Chondrocyte (in vitro differentiated cells): ENCODE measurements at regions not wholly inside any gene's neighbourhood (a gene's known extent, or its start where the extent isn't known, plus 50 kb on each side); places are given as distances from the start of the nearest gene placed in this dataset.
A peak's percentile ranks its signal among the peaks of the same experiment; 100 is the strongest.

Experiments
- DNase-seq: peaks from one replicate; pipeline ENCODE4 v3.0.0; 2021; ENCODE audit warnings: mixed read lengths, low spot score
- H3K27ac Mint-ChIP-seq: one replicate; pipeline ENCODE4 v1.8.0; 2021; ENCODE audit warnings: mild to moderate bottlenecking, moderate library complexity, mixed read lengths; ENCODE audit not compliant: unreplicated experiment
- H3K27me3 Mint-ChIP-seq: 2 replicates; pipeline ENCODE4 v1.8.0; 2021; ENCODE audit warnings: low read depth, mixed read lengths
- H3K36me3 Mint-ChIP-seq: 2 replicates; pipeline ENCODE4 v1.8.0; 2021; ENCODE audit warnings: low read depth, mixed read lengths
- H3K4me1 Mint-ChIP-seq: 2 replicates; pipeline ENCODE4 v1.8.0; 2021; ENCODE audit warnings: low read depth, mild to moderate bottlenecking, mixed read lengths
- H3K4me3 Mint-ChIP-seq: one replicate; pipeline ENCODE4 v1.8.0; 2021; ENCODE audit warnings: mild to moderate bottlenecking, moderate library complexity, mixed read lengths; ENCODE audit not compliant: unreplicated experiment
- H3K9me3 Mint-ChIP-seq: 2 replicates; pipeline ENCODE4 v1.8.0; 2021; ENCODE audit warnings: low read depth, mixed read lengths
- CTCF ChIP-seq: fragments of 200-600 bp; sonication (generic); IDR thresholded peaks from 2 replicates; pipeline ENCODE4 v1.5.0; 2021; ENCODE audit warnings: antibody characterized with exemption, mild to moderate bottlenecking, moderate library complexity

- H3K36me3 Mint-ChIP-seq = no peaks in the 10 kb centered on the region
- H3K4me1 Mint-ChIP-seq = peaks cover 23% of the 10 kb centered on the region
Measured at GRCh38 chr5:156135531-156135930, 191.4 kb upstream of the SGCD start.

GRCh38 chr5:156137071-156137869 lies 189.7 kb upstream of the SGCD start:
- Mint-ChIP-seq H3K4me3 (no peak overlapping the region), H3K9me3 (peaks cover 1% of the 10 kb centered on the region), H3K4me1 (peaks cover 23% of the 10 kb centered on the region), H3K27ac (peak overlapping the region; percentile 69), H3K36me3 (no peaks in the 10 kb centered on the region), H3K27me3 (no peaks in the 10 kb centered on the region)
- no peak for TF ChIP-seq CTCF
- no peak for DNase-seq

More at GRCh38 chr5:156135531-156135930, 191.4 kb upstream of the SGCD start:
- no peaks in the 10 kb centered on the region for H3K27me3 Mint-ChIP-seq
- TF ChIP-seq CTCF = no peak
- DNase-seq = no peak
- no peak overlapping the region for H3K4me3 Mint-ChIP-seq
- peaks cover 4% of the 10 kb centered on the region for H3K9me3 Mint-ChIP-seq
- no peak overlapping the region for H3K27ac Mint-ChIP-seq

- Mint-ChIP-seq H3K9me3 (peaks cover 7% of the 10 kb centered on the region), H3K4me3 (no peak overlapping the region), H3K27ac (no peak overlapping the region), H3K36me3 (peaks cover 2% of the 10 kb centered on the region), H3K27me3 (no peaks in the 10 kb centered on the region), H3K4me1 (peaks cover 8% of the 10 kb centered on the region)
- no peak for DNase-seq
- TF ChIP-seq CTCF = no peak
Measured at GRCh38 chr5:156142867-156143266, 184.1 kb upstream of the SGCD start.

GRCh38 chr5:156147261-156147943 lies 179.6 kb upstream of the SGCD start:
- H3K9me3 Mint-ChIP-seq = peaks cover 4% of the 10 kb centered on the region
- no peak for TF ChIP-seq CTCF
- H3K4me1 Mint-ChIP-seq = peaks cover 8% of the 10 kb centered on the region
- H3K36me3 Mint-ChIP-seq = peaks cover 2% of the 10 kb centered on the region
- no peak overlapping the region for H3K4me3 Mint-ChIP-seq
- DNase-seq = no peak
- peaks cover 2% of the 10 kb centered on the region for H3K27me3 Mint-ChIP-seq
- H3K27ac Mint-ChIP-seq = no peak overlapping the region

GRCh38 chr5:156147944-156148285 lies 179.0 kb upstream of the SGCD start:
- no peaks in the 10 kb centered on the region for H3K9me3 Mint-ChIP-seq
- H3K4me1 Mint-ChIP-seq = peaks cover 8% of the 10 kb centered on the region
- no peak overlapping the region for H3K4me3 Mint-ChIP-seq
- DNase-seq = no peak
- TF ChIP-seq CTCF = no peak
- H3K27ac Mint-ChIP-seq = no peak overlapping the region
- no peaks in the 10 kb centered on the region for H3K36me3 Mint-ChIP-seq
- H3K27me3 Mint-ChIP-seq = peaks cover 2% of the 10 kb centered on the region
